ENCODE measurements at regions not wholly inside any gene's neighbourhood (a gene's known extent, or its start where the extent isn't known, plus 50 kb on each side); places are given as distances from the start of the nearest gene placed in this dataset.

GRCh38 chr4:112802780-112803179 lies 165.8 kb downstream of the LARP7 start:
- Histone ChIP-seq H3K36me3 (ENCODE audit: control insufficient read depth, insufficient read depth, low read length) (peaks cover 28% of the 10 kb centered on the region), H3K9ac (ENCODE audit: extremely low read depth, low read length, poor library complexity, severe bottlenecking) (no peak overlapping the region), H3K27me3 (ENCODE audit: control insufficient read depth, insufficient read depth, low read length, poor library complexity, severe bottlenecking) (no peaks in the 10 kb centered on the region), H3K9me3 (ENCODE audit: control insufficient read depth, low read length) (no peaks in the 10 kb centered on the region), H3K4me1 (ENCODE audit: control insufficient read depth, insufficient read depth, low read length) (peaks cover 8% of the 10 kb centered on the region), H3K27ac (ENCODE audit: low read depth, low read length) (no peak overlapping the region), H3K4me3 (ENCODE audit: low read length) (no peak overlapping the region)
- Mint-ChIP-seq H3K27ac (no peak overlapping the region), H3K4me1 (peaks cover 27% of the 10 kb centered on the region), H3K27me3 (ENCODE audit: insufficient read depth) (no peaks in the 10 kb centered on the region), H3K36me3 (ENCODE audit: low read depth) (peaks cover 44% of the 10 kb centered on the region), H3K9me3 (no peaks in the 10 kb centered on the region), H3K4me3 (no peak overlapping the region)
- WGBS, 2 experiments (ENCODE audit: insufficient coverage in 1 of 2, insufficient read length in 1 of 2) = 91 to 93% methylated on average over 4 to 5 of the region's 6 CpGs
- TF ChIP-seq CTCF (conservative IDR thresholded peaks at IDR 0.05) = no peak
- no peak for DNase-seq

- Mint-ChIP-seq H3K27ac (peak overlapping the region; percentile 45), H3K4me3 (no peak overlapping the region), H3K36me3 (ENCODE audit: low read depth) (peaks cover 50% of the 10 kb centered on the region), H3K9me3 (no peaks in the 10 kb centered on the region), H3K4me1 (peaks cover 9% of the 10 kb centered on the region), H3K27me3 (ENCODE audit: insufficient read depth) (no peaks in the 10 kb centered on the region)
- Histone ChIP-seq H3K4me1 (ENCODE audit: control insufficient read depth, insufficient read depth, low read length) (no peaks in the 10 kb centered on the region), H3K27ac (ENCODE audit: low read depth, low read length) (no peak overlapping the region), H3K36me3 (ENCODE audit: control insufficient read depth, insufficient read depth, low read length) (peaks cover 21% of the 10 kb centered on the region), H3K27me3 (ENCODE audit: control insufficient read depth, insufficient read depth, low read length, poor library complexity, severe bottlenecking) (no peaks in the 10 kb centered on the region), H3K9me3 (ENCODE audit: control insufficient read depth, low read length) (no peaks in the 10 kb centered on the region), H3K9ac (ENCODE audit: extremely low read depth, low read length, poor library complexity, severe bottlenecking) (no peak overlapping the region), H3K4me3 (ENCODE audit: low read length) (no peak overlapping the region)
- WGBS, 2 experiments (ENCODE audit: insufficient coverage in 1 of 2, insufficient read length in 1 of 2) = 94 to 95% methylated on average over 2 of the region's 2 CpGs
- no peak for DNase-seq
- TF ChIP-seq CTCF (conservative IDR thresholded peaks at IDR 0.05) = no peak
These were observed 170.1 kb downstream of the LARP7 start for GRCh38 chr4:112807083-112807482.

GRCh38 chr4:112808001-112808400 lies 171.1 kb downstream of the LARP7 start:
- 83 to 96% methylated on average over 1 of the region's 1 CpG for WGBS, 2 experiments (ENCODE audit: insufficient coverage in 1 of 2, insufficient read length in 1 of 2)
- H3K4me3 Mint-ChIP-seq = no peak overlapping the region
- DNase-seq = no peak
- no peaks in the 10 kb centered on the region for H3K27me3 Mint-ChIP-seq (ENCODE audit: insufficient read depth)
- Histone ChIP-seq H3K4me1 (ENCODE audit: control insufficient read depth, insufficient read depth, low read length) (no peaks in the 10 kb centered on the region), H3K36me3 (ENCODE audit: control insufficient read depth, insufficient read depth, low read length) (peaks cover 29% of the 10 kb centered on the region), H3K27me3 (ENCODE audit: control insufficient read depth, insufficient read depth, low read length, poor library complexity, severe bottlenecking) (no peaks in the 10 kb centered on the region), H3K4me3 (ENCODE audit: low read length) (no peak overlapping the region), H3K9ac (ENCODE audit: extremely low read depth, low read length, poor library complexity, severe bottlenecking) (no peak overlapping the region), H3K27ac (ENCODE audit: low read depth, low read length) (no peak overlapping the region), H3K9me3 (ENCODE audit: control insufficient read depth, low read length) (no peaks in the 10 kb centered on the region)
- peaks cover 56% of the 10 kb centered on the region for H3K36me3 Mint-ChIP-seq (ENCODE audit: low read depth)
- no peaks in the 10 kb centered on the region for H3K9me3 Mint-ChIP-seq
- H3K4me1 Mint-ChIP-seq = peaks cover 5% of the 10 kb centered on the region
- no peak overlapping the region for H3K27ac Mint-ChIP-seq
- no peak for TF ChIP-seq CTCF (conservative IDR thresholded peaks at IDR 0.05)

Measured in endodermal cell (in vitro differentiated cells).